H7 (cell line): ENCODE measurements at regions not wholly inside any gene's neighbourhood (a gene's known extent, or its start where the extent isn't known, plus 50 kb on each side); places are given as distances from the start of the nearest gene placed in this dataset.

Source experiments
- DNase-seq: peaks from one replicate; pipeline ENCODE4 v3.0.0; 2012
- H3K27me3 ChIP-seq: 2 replicates; pipeline ENCODE4 v1.6.0; 2011; ENCODE audit warnings: mild to moderate bottlenecking, low read length; ENCODE audit not compliant: control insufficient read depth, insufficient read depth
- H3K36me3 ChIP-seq: replicated peaks from 2 replicates; pipeline ENCODE4 v1.5.1; 2011; ENCODE audit warnings: low read length; ENCODE audit not compliant: control insufficient read depth, insufficient read depth
- H3K4me3 ChIP-seq: 2 replicates; pipeline ENCODE4 v1.5.1; 2011; ENCODE audit warnings: low read depth, mild to moderate bottlenecking, control low read depth, low read length, moderate library complexity; ENCODE audit not compliant: insufficient read depth

GRCh38 chr6:87879132-87879861 lies 168.3 kb upstream of the SPACA1 start:
- no peaks in the 10 kb centered on the region for H3K36me3 ChIP-seq
- H3K4me3 ChIP-seq: no peak overlapping the region
- no peak for DNase-seq
- H3K27me3 ChIP-seq: no peaks in the 10 kb centered on the region

GRCh38 chr6:87875781-87876180 lies 171.9 kb upstream of the SPACA1 start:
- H3K4me3 ChIP-seq: no peak overlapping the region
- H3K27me3 ChIP-seq: no peaks in the 10 kb centered on the region
- no peaks in the 10 kb centered on the region for H3K36me3 ChIP-seq
- DNase-seq: no peak

GRCh38 chr6:87873556-87873955 lies 171.5 kb upstream of the AKIRIN2 start:
- no peaks in the 10 kb centered on the region for H3K36me3 ChIP-seq
- no peak for DNase-seq
- H3K4me3 ChIP-seq: no peak overlapping the region
- no peaks in the 10 kb centered on the region for H3K27me3 ChIP-seq

- Histone ChIP-seq H3K36me3 (no peaks in the 10 kb centered on the region), H3K4me3 (no peak overlapping the region), H3K27me3 (no peaks in the 10 kb centered on the region)
- no peak for DNase-seq
These were observed 168.5 kb upstream of the AKIRIN2 start for GRCh38 chr6:87870556-87870955.

- no peaks in the 10 kb centered on the region for H3K36me3 ChIP-seq
- no peak for DNase-seq
- no peaks in the 10 kb centered on the region for H3K27me3 ChIP-seq
- H3K4me3 ChIP-seq: no peak overlapping the region
These were observed 167.3 kb upstream of the AKIRIN2 start for GRCh38 chr6:87869064-87869905.

GRCh38 chr6:87860902-87861301 lies 158.9 kb upstream of the AKIRIN2 start:
- no peak for DNase-seq
- Histone ChIP-seq H3K4me3 (no peak overlapping the region), H3K27me3 (no peaks in the 10 kb centered on the region), H3K36me3 (no peaks in the 10 kb centered on the region)

GRCh38 chr6:87858440-87858839 lies 156.4 kb upstream of the AKIRIN2 start:
- Histone ChIP-seq H3K27me3 (no peaks in the 10 kb centered on the region), H3K36me3 (no peaks in the 10 kb centered on the region), H3K4me3 (no peak overlapping the region)
- no peak for DNase-seq

GRCh38 chr6:87851674-87852299 lies 149.8 kb upstream of the AKIRIN2 start:
- Histone ChIP-seq H3K4me3 (no peak overlapping the region), H3K36me3 (no peaks in the 10 kb centered on the region), H3K27me3 (no peaks in the 10 kb centered on the region)
- DNase-seq: no peak

GRCh38 chr6:87848616-87849015 lies 146.6 kb upstream of the AKIRIN2 start:
- Histone ChIP-seq H3K4me3 (no peak overlapping the region), H3K27me3 (no peaks in the 10 kb centered on the region), H3K36me3 (no peaks in the 10 kb centered on the region)
- DNase-seq: no peak

GRCh38 chr6:87847830-87848210 lies 145.8 kb upstream of the AKIRIN2 start:
- no peaks in the 10 kb centered on the region for H3K27me3 ChIP-seq
- no peak overlapping the region for H3K4me3 ChIP-seq
- no peaks in the 10 kb centered on the region for H3K36me3 ChIP-seq
- no peak for DNase-seq

GRCh38 chr6:87847135-87847829 lies 145.2 kb upstream of the AKIRIN2 start:
- no peak overlapping the region for H3K4me3 ChIP-seq
- no peaks in the 10 kb centered on the region for H3K36me3 ChIP-seq
- no peak for DNase-seq
- no peaks in the 10 kb centered on the region for H3K27me3 ChIP-seq

- Histone ChIP-seq H3K4me3 (no peak overlapping the region), H3K36me3 (no peaks in the 10 kb centered on the region), H3K27me3 (no peaks in the 10 kb centered on the region)
- no peak for DNase-seq
These were observed 144.4 kb upstream of the AKIRIN2 start for GRCh38 chr6:87846434-87846833.

GRCh38 chr6:87840324-87840723 lies 138.3 kb upstream of the AKIRIN2 start:
- Histone ChIP-seq H3K36me3 (no peaks in the 10 kb centered on the region), H3K4me3 (no peak overlapping the region), H3K27me3 (no peaks in the 10 kb centered on the region)
- no peak for DNase-seq

GRCh38 chr6:87837876-87838275 lies 135.8 kb upstream of the AKIRIN2 start:
- no peak for DNase-seq
- Histone ChIP-seq H3K4me3 (no peak overlapping the region), H3K27me3 (no peaks in the 10 kb centered on the region), H3K36me3 (no peaks in the 10 kb centered on the region)
